Activated CD4-positive, alpha-beta T cell treated with anti-CD3 and anti-CD28 coated beads, Interleukin-2, amount 10 ng/mL, durations not matched to agents 7 days and 5 days (primary cell): ENCODE measurements at regions not wholly inside any gene's neighbourhood (a gene's known extent, or its start where the extent isn't known, plus 50 kb on each side); places are given as distances from the start of the nearest gene placed in this dataset.

Experiments
- CTCF ChIA-PET: fragments of 350-600 bp; sonication (Branson Sonifier 250); formaldehyde crosslinking; loops from one replicate; lab custom pipeline; 2021; ENCODE audit warnings: antibody characterized with exemption; lab: Charles Lee
- POLR2A ChIA-PET: fragments of 350-600 bp; sonication (Branson Sonifier 250); formaldehyde crosslinking; loops from one replicate; lab custom pipeline; 2021; ENCODE audit warnings: antibody characterized with exemption; lab: Charles Lee
- DNase-seq: peaks from one replicate; pipeline ENCODE4 v3.0.0-alpha.2; 2020
- H3K27ac Mint-ChIP-seq: one replicate; pipeline ENCODE4 v1.8.0; 2021; ENCODE audit warnings: mild to moderate bottlenecking, moderate library complexity, mixed read lengths
- H3K27me3 Mint-ChIP-seq: one replicate; pipeline ENCODE4 v1.8.0; 2021; ENCODE audit warnings: mixed read lengths
- H3K36me3 Mint-ChIP-seq: one replicate; pipeline ENCODE4 v1.8.0; 2021; ENCODE audit warnings: low read depth, mixed read lengths
- H3K4me1 Mint-ChIP-seq: one replicate; pipeline ENCODE4 v1.8.0; 2021; ENCODE audit warnings: mixed read lengths
- H3K4me3 Mint-ChIP-seq: one replicate; pipeline ENCODE4 v1.8.0; 2021; ENCODE audit warnings: mild to moderate bottlenecking, moderate library complexity, mixed read lengths
- H3K9me3 Mint-ChIP-seq: one replicate; pipeline ENCODE4 v1.8.0; 2021; ENCODE audit warnings: mixed read lengths

DNA sequence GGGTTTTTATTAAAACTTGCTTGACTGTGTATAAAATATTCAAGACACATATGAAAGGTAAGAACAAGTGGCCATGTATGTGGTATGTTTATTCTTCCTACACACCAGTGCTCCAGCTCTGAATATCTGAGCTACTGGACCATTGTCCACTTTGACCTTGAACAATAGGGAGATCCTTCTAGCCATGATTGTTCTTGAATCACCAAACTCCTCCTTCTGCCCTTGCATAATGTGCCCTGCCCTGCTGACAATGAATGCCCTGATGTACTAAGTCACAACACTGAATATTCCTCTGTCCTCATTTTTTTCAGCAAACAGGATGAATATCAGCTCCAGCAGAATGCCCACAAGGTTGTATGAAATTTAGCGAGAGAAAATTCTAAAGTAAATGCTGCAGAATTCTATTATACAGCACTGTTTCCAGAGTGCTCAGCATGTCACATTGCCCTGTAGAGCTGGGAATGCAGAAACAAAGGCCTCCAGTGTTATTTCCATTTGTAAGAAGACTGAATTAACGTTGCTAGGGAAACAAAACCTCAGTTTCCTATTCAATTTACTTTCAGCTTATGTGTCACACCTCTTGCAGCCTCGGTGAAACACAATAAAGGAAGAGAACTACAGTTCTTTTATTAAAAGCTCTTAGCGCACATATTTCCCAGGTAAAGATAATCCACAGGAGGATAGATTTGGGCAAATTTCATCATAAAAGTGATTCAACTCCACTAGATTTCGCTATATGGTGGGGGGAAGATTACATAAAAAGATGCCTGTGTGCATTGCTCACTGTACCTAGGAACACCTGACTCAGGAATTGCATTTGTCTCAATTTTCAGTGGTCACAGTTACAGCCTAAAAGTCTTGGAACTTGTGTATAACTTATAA lies 187.4 kb upstream of the ATP1B1 start:
- Mint-ChIP-seq H3K27ac (no peak overlapping the region), H3K4me1 (peaks cover 11% of the 10 kb centered on the region), H3K9me3 (no peaks in the 10 kb centered on the region), H3K36me3 (no peaks in the 10 kb centered on the region), H3K27me3 (peaks cover 2% of the 10 kb centered on the region), H3K4me3 (no peak overlapping the region)
- CTCF ChIA-PET: no interaction called here
- POLR2A ChIA-PET: no interaction called here
- DNase-seq: no peak

DNA sequence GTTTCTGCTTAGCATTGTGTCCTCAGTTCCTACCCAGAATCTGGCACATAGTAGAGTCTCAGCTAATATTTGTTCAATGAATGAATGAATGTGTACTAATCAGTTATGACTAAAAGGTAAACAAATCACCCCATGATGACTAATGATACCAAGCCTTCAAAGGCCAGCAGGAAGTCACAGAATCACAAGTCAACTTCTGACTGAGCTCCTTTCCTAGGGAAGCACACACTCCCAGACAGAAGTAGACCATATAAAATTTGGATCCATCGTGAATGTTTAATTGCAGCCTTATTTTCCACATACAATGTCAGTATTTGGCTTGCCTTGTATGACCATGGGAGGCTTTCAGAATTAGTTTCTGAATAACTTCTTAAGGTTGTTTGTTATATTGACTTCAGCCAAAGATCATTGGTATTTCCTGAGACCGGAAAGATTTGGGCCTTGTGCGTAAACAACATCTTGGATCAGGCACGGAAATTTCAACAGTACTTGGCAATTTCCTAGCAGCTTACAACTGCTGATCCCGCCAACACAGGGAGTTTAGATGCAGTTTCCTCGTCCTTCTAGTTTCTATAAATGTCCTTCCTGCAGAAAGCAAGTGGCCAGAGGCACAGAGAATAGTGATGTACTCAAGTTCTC lies 185.9 kb upstream of the ATP1B1 start:
- Mint-ChIP-seq H3K27ac (no peak overlapping the region), H3K9me3 (no peaks in the 10 kb centered on the region), H3K4me3 (no peak overlapping the region), H3K4me1 (peaks cover 11% of the 10 kb centered on the region), H3K36me3 (no peaks in the 10 kb centered on the region), H3K27me3 (peaks cover 2% of the 10 kb centered on the region)
- no peak for DNase-seq
- ChIA-PET POLR2A (no interaction called here), CTCF (no interaction called here)

DNA sequence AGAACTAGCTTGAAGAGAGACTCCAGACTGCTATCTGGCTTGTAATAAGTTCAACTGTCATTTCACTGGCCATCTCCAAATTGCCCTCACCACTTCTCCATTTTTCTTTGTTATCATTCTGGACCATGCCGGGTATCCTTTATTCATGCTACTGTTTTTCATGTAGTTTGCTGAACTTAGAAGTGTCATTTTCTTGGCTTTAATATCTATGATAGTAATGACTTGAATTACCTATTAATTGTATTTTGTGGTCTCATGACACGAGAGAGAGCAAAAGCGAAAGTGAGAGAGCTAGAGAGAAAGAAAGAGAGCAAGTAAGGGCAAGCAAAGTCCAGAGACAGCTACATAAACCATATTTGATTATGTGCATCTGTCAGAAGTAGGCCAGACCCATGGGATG lies 184.9 kb upstream of the ATP1B1 start:
- no peak overlapping the region for H3K27ac Mint-ChIP-seq
- H3K9me3 Mint-ChIP-seq: no peaks in the 10 kb centered on the region
- CTCF ChIA-PET: no interaction called here
- H3K4me1 Mint-ChIP-seq: peaks cover 11% of the 10 kb centered on the region
- H3K27me3 Mint-ChIP-seq: peaks cover 7% of the 10 kb centered on the region
- DNase-seq: no peak
- peak overlapping the region; percentile 14 for H3K4me3 Mint-ChIP-seq
- no peaks in the 10 kb centered on the region for H3K36me3 Mint-ChIP-seq
- POLR2A ChIA-PET: no interaction called here

DNA sequence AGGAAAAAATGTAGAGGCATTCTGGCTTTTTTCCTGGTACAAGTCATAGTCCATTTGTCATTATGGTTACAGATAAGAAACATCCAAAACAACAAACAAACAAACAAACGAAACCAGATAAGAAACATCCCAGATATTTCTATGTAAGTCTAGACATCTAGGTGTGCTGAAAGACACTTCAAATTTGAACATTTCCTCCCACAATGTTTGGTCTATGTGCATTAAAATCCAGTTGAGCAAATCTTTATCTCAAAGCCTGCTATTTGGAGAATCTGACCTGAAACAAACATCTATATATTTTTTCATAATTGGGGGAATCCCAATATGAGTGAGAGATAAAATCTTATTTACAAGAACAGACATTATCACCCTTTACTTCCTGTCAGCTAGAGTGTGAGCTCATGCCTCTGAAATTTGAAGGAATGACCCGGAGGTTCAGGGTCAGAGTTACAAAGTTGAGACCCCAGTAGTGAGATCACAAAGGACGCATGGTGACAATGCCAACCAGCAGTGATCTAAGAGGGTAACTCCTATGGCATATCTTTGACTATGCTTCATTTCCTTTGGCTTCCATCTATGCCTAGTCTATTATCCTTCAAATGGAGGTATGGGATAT lies 182.9 kb upstream of the ATP1B1 start:
- H3K9me3 Mint-ChIP-seq: no peaks in the 10 kb centered on the region
- ChIA-PET CTCF (no interaction called here), POLR2A (no interaction called here)
- DNase-seq: no peak
- H3K27me3 Mint-ChIP-seq: peaks cover 15% of the 10 kb centered on the region
- H3K4me3 Mint-ChIP-seq: no peak overlapping the region
- H3K27ac Mint-ChIP-seq: no peak overlapping the region
- H3K36me3 Mint-ChIP-seq: no peaks in the 10 kb centered on the region
- H3K4me1 Mint-ChIP-seq: peaks cover 11% of the 10 kb centered on the region

DNA sequence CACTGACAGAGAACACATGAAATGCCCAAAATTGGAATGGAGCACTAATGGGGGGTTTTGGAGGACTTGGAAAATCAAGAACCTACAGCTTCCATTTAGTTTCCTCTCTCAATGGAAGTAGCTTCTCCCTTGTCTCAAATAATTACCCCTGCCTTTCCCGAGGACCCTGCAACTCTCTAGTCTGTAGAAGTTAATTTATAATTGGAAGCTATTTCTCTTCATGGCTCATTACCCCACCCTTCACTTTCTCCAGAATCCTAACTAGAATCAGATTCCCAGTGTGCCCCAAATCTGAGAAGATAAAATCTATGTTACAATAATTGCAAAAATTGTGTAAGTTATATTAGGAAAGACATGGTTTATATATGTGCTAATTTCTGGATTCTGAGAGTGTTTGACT lies 181.5 kb upstream of the ATP1B1 start:
- no peaks in the 10 kb centered on the region for H3K9me3 Mint-ChIP-seq
- ChIA-PET POLR2A (no interaction called here), CTCF (interaction anchor here (0.8 kb wide), 1 partner anchor 13 kb away, joined by 3 read pairs; no protein-coding TSS in a partner anchor)
- no peak for DNase-seq
- no peak overlapping the region for H3K27ac Mint-ChIP-seq
- H3K36me3 Mint-ChIP-seq: no peaks in the 10 kb centered on the region
- H3K27me3 Mint-ChIP-seq: peaks cover 27% of the 10 kb centered on the region
- no peak overlapping the region for H3K4me3 Mint-ChIP-seq
- peaks cover 11% of the 10 kb centered on the region for H3K4me1 Mint-ChIP-seq

DNA sequence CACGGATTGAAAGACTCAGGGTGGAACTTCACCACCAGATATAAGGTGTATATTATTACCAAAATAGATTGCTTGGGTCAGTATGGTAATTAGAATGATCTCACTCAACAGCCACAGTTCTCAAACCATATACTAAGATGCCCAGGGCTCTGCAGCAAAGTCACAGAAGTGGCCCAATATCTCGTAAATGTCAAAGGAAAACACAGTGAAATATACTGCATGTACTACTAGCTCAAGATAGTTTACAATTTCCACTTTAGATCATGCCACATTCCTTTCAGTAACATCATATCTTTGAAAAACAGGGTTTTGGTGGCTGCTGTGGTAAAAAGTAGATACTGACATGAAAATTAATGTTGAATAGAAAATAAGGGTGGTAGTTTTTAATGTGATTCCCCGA lies 180.3 kb upstream of the ATP1B1 start:
- H3K27me3 Mint-ChIP-seq: peaks cover 32% of the 10 kb centered on the region
- no peaks in the 10 kb centered on the region for H3K36me3 Mint-ChIP-seq

DNA sequence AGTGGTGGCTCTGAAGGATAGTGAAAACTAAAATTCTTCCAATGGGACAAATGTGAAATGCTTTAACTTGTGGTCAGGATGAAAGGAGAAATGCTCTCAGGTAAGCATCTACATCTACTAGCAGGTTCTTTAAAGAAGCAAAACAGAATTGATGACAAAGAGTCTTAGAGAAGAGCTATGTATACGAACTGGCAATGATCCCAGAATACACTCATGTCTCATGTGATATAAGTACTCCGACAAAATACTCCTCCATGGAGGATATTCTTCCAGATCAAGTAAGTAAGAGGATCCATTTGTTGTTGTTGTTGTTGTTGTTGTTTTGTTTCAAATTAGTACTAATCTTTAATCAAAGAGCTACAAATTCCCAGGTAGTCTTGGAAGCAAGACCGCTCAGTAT lies 174.0 kb upstream of the ATP1B1 start:
- H3K4me1 Mint-ChIP-seq: no peaks in the 10 kb centered on the region
- ChIA-PET POLR2A (no interaction called here), CTCF (interaction anchor here (0.6 kb wide), 1 partner anchor 674 kb away, joined by 5 read pairs; no protein-coding TSS in a partner anchor)
- peaks cover 51% of the 10 kb centered on the region for H3K27me3 Mint-ChIP-seq
- H3K36me3 Mint-ChIP-seq: no peaks in the 10 kb centered on the region
- H3K9me3 Mint-ChIP-seq: no peaks in the 10 kb centered on the region
- H3K4me3 Mint-ChIP-seq: no peak overlapping the region
- no peak for DNase-seq
- no peak overlapping the region for H3K27ac Mint-ChIP-seq

More for the DNA sequence above, 180.3 kb upstream of the ATP1B1 start:
- Mint-ChIP-seq H3K4me1 (peaks cover 11% of the 10 kb centered on the region), H3K27ac (no peak overlapping the region), H3K9me3 (no peaks in the 10 kb centered on the region), H3K4me3 (no peak overlapping the region)
- DNase-seq: no peak
- CTCF ChIA-PET: no interaction called here
- POLR2A ChIA-PET: no interaction called here

DNA sequence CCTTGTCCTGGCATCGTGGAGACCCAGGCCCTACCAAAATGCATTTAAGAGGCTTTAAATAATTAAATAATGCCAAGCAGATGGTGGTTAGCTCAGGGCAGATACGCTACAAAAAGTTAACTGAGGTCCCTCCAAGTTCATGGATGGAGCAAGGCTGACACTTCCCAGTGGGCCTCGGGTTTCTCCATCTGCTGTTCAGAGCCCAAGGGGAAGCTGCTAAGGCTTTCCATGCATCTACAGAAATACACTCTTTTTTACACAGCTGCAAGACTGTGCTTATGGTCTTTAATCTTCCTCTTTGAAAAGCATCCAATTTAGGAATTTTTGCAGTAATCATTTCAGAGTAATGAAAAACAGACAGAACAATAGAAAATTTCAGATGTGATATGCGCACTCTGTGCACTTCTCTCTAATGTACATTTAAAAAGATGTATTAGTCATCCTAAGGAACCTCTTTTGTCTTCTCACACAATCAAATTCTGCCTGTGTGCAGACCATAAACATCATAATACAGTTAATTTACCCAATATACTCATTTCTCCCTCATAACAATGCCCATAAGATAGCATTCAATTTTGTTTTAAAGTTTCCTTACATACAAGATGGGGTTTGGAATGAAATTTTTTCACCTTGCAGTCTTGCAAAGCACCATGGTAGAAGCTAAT lies 173.2 kb upstream of the ATP1B1 start:
- no peaks in the 10 kb centered on the region for H3K4me1 Mint-ChIP-seq
- ChIA-PET POLR2A (no interaction called here), CTCF (interaction anchor here (0.6 kb wide), 1 partner anchor 674 kb away, joined by 5 read pairs; no protein-coding TSS in a partner anchor)
- peaks cover 46% of the 10 kb centered on the region for H3K27me3 Mint-ChIP-seq
- H3K27ac Mint-ChIP-seq: no peak overlapping the region
- H3K9me3 Mint-ChIP-seq: no peaks in the 10 kb centered on the region
- DNase-seq: no peak
- no peak overlapping the region for H3K4me3 Mint-ChIP-seq
- no peaks in the 10 kb centered on the region for H3K36me3 Mint-ChIP-seq

DNA sequence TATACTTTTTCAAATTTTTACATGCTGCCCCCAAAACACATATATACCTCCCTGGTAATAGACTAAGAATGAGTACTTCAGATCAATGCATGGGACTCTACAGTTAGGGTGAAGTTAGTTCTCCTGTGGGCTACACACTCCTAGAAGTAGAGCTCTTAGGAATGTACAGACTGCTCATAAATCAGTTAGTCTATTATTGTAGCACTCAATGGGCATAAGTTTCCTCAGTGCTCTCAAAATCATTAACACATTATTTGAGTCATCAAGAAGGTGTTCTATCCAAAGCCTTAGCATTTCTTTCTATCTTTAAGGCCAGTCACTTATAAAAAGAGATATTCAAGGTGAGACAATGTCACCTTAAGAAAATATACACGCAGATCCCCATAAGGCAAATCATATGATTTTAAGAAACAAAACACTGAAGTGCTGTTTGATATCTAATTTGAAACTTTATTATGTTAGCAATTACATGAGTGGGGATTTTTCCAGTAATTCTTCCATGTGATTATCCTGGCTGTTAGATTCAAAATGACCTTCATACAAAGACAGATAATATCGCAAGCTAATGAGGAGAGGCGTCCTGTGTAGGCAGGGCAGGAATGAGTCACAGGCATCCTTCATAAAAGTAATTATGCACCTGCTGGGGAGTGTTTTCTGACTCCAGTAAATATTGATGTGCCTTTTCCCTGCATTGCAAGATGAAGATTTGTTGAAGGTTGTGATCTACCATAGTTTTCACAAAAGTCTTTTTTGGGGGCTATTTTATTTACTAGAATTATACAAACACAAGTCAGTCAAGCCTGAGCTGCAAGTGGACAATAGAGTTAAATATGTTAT lies 167.2 kb upstream of the ATP1B1 start:
- no peak overlapping the region for H3K27ac Mint-ChIP-seq
- H3K4me1 Mint-ChIP-seq: no peaks in the 10 kb centered on the region
- no peak overlapping the region for H3K4me3 Mint-ChIP-seq
- DNase-seq: no peak
- H3K27me3 Mint-ChIP-seq: peaks cover 23% of the 10 kb centered on the region
- no peaks in the 10 kb centered on the region for H3K9me3 Mint-ChIP-seq
- no peaks in the 10 kb centered on the region for H3K36me3 Mint-ChIP-seq
- POLR2A ChIA-PET: no interaction called here
- CTCF ChIA-PET: no interaction called here

DNA sequence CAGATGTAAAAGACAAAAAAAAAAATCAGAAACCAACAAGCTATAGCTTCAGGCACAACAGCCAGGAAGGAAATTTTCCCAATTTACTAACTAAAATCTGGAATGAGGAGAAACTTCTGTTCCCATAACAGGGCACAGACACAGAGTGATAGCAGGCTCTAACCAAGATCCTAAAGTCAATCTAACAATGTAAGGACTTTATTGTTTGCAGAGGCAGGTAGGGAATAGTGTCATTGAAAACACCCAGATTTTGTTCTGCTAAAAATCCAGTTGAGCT lies 166.6 kb upstream of the ATP1B1 start:
- no peak for DNase-seq
- Mint-ChIP-seq H3K4me1 (no peaks in the 10 kb centered on the region), H3K4me3 (no peak overlapping the region), H3K9me3 (no peaks in the 10 kb centered on the region), H3K27ac (no peak overlapping the region), H3K36me3 (no peaks in the 10 kb centered on the region), H3K27me3 (peaks cover 20% of the 10 kb centered on the region)
- CTCF ChIA-PET: no interaction called here
- POLR2A ChIA-PET: no interaction called here

DNA sequence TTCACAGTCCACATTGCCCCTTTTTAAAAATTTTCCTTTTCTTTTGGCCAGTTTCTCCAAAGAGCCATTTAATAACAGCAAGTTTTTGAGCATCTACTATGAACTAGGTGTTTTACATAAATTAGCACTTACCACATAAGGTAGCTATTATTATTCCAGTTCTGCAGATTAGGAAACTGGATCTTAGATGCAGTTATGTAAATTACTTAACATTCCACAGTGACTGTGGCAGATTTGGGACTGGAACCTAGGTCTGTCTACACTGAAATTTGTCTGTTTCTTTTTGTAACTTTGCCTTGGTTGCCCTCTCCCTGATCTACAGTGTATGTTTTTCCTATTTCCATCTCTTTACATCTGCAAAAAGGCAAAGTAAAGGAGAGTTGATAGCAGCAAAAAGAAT lies 164.8 kb upstream of the ATP1B1 start:
- H3K36me3 Mint-ChIP-seq: no peaks in the 10 kb centered on the region

DNA sequence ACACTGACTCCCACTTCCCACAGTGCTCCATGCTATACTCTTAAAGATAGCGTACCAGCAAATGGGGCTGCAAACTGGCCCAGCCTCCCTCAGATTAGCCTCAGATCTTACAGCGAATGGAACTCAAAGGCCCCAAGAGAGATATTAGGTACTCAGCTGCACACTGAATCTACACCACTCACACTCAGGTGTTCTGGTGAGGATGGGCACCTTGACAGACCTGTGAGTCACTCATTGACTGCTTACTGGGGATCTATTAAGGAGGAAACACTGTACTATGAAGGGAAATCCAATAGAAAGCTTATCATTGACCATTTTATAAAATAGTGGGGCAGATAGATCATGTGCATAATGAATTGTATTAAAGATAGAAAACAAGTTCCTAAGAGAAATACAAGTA lies 164.3 kb upstream of the ATP1B1 start:
- Mint-ChIP-seq H3K4me1 (no peaks in the 10 kb centered on the region), H3K36me3 (no peaks in the 10 kb centered on the region), H3K27ac (no peak overlapping the region), H3K4me3 (no peak overlapping the region), H3K9me3 (no peaks in the 10 kb centered on the region), H3K27me3 (peaks cover 10% of the 10 kb centered on the region)
- POLR2A ChIA-PET: no interaction called here
- no peak for DNase-seq
- CTCF ChIA-PET: interaction anchor here (1.3 kb wide), 1 partner anchor 12 kb away, joined by 4 read pairs; no protein-coding TSS in a partner anchor

More for the DNA sequence above, 164.8 kb upstream of the ATP1B1 start:
- H3K27ac Mint-ChIP-seq: no peak overlapping the region
- ChIA-PET POLR2A (no interaction called here), CTCF (interaction anchor here (1.3 kb wide), 1 partner anchor 11 kb away, joined by 4 read pairs; no protein-coding TSS in a partner anchor)
- H3K4me3 Mint-ChIP-seq: no peak overlapping the region
- no peaks in the 10 kb centered on the region for H3K4me1 Mint-ChIP-seq
- peaks cover 13% of the 10 kb centered on the region for H3K27me3 Mint-ChIP-seq
- no peak for DNase-seq
- H3K9me3 Mint-ChIP-seq: no peaks in the 10 kb centered on the region
